HG02763 (cell line): ENCODE measurements at regions not wholly inside any gene's neighbourhood (a gene's known extent, or its start where the extent isn't known, plus 50 kb on each side); places are given as distances from the start of the nearest gene placed in this dataset.
"Not testable (repeated sequence)": the region's sequence is repeated elsewhere in the genome, so short reads cannot be mapped to it uniquely, and the experiment has no call there.

Source experiments
- ATAC-seq: cut with Tn5 transposase; IDR thresholded peaks from one replicate; pipeline ENCODE4 v1.9.1; 2021; ENCODE audit warnings: mild to moderate bottlenecking, moderate library complexity; ENCODE audit not compliant: unreplicated experiment

GRCh38 chr6:34646714-34647113 lies 49.9 kb downstream of the ILRUN start:
- no peak for ATAC-seq

DNA sequence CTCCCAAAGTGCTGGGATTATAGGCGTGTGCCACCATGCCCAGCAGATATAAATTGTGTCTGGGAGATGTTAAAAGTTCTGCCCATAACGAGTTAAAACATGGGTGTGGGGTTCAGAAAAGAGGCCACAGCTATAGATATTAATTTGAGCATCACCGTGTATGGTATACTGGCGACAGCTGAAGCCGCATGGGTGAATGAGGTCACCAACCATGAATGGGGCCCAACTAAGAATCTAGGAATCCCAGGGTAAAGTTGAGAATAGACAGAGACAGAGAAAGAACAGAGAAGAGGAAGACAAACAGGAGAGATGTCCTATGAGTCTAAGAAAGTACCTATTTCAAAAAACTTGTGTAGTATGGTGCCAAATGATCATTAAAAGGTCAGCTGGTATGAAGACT lies 50.9 kb downstream of the ILRUN start:
- no peak for ATAC-seq

DNA sequence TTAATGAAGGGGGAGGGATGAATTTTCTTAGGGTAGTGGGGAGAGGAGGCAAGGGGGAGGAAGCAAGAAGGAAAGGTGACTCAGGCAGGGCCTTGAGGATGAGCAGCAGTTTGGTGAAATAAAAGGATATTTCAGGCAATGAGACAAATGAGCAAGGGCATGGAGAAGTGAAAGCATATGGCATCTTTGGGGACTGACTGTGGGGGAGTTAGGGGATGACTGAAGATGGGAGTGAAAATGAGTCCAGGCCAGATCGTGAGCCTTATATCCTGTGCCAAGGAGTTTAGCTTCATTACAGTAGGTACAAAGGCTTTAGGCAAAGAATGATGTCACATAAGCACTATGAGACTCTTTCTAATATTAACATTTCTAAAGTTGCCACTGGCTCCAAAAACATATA lies 51.9 kb downstream of the ILRUN start:
- no peak for ATAC-seq

DNA sequence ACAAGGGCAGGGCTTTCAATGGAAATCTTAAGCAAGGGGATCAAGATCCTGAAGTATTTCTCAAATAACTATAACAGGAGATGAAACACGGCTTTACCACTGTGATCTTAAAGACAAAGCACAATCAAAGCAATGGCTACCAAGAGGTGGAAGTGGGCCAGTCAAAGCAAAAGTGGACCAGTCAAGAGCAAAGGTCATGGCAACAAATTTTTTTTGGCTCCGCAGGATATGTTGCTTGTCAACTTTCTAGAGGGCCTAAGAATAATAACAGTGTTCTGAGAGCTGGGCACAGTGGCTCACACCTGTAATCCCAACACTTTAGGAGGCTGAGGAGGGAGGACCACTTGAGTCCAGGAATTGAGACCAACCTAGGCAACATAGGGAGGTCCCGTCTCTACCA lies 54.1 kb downstream of the ILRUN start:
- ATAC-seq, result no peak

DNA sequence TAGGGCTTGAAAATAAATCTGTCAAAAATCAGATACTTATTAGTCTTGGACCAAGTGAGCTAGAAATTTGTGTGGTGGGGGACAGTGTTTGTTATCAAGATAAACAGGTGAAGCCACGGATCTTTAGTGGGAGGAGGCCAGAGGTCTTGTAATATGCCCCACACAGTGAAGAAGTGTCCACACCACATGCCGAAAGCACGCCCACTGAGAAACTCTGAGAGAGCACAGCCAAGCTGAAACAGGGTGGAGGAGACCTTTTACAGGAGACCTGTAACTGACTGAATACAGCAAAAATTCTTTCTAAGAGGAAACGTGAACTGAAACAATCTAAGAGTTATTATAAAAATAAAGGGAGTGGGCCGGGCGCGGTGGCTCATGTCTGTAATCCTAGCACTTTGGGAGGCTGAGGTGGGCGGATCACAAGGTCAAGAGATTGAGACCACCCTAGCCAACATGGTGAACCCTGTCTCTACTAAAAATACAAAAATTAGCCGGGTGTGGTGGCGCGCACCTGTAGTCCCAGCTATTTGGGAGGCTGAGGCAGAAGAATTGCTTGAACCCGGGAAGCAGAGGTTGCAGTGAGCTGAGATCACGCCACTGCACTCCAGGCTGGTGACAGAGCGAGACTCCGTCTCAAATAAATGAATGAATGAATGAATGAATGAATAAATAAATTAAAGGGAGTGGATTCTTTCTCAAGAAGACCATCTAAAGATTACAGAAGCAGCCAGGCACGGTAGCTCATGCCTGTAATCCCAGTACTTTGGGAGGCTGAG lies 56.3 kb downstream of the ILRUN start:
- not testable (repeated sequence) for ATAC-seq

- ATAC-seq, result peak; percentile 60
These were observed 57.5 kb downstream of the ILRUN start for GRCh38 chr6:34638834-34639736.

DNA sequence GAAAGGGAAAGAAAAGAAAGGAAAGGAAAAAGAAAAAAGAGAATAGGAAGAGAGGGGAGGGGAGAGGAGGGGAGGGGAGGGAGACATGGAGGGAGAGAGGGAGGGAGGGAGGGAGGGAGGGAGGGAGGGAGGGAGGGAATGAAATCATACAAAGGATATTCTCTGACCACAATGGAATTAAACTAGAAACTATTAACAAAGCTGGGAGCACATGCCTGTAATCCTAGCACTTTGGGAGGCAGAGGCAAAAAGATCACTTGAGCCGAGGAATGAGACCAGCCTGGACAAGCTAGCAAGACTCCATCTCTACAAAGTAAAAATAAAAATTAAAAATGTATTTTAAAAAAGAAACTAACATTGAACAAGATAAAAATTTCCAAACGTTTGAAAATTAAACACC lies 62.8 kb downstream of the ILRUN start:
- ATAC-seq, result no peak

GRCh38 chr6:34633256-34633655 lies 63.3 kb downstream of the ILRUN start:
- ATAC-seq, result no peak

DNA sequence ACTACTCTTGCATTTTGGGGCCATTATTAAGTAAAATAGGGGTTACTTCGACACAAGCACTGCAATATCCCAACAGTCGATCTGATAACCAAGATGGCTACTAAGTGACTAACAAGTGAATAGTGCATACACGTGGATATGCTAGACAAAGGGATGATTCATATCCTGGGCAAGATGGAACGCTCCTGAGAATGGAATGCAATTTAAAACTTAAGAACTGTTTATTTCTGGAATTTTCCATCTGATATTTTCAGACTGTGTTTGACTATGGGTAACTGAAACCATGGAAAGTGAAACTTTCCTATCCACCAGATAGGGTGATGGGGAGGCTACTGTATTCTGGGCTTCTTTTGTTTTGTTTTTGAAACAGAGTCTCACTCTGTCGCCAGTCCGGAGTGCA lies 66.5 kb downstream of the ILRUN start:
- no peak for ATAC-seq

DNA sequence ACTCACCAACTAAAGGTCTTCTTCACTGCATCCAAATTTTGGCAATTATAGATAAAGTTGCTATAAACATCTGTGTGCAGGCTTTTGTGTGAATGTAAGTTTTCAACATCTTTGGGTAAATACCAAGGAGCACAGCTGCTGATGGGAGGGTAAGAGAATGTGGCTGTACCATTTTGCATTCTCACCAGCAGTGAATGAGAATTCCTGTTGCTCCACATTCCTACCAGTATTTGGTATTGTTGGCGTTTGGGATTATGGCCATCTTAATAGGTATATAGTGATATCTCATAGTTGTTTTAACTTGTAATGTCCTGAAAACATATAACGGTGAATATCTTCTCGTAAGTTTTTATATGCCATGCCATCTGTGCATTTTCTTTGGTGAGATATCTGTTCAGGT lies 69.3 kb downstream of the ILRUN start:
- no peak for ATAC-seq

DNA sequence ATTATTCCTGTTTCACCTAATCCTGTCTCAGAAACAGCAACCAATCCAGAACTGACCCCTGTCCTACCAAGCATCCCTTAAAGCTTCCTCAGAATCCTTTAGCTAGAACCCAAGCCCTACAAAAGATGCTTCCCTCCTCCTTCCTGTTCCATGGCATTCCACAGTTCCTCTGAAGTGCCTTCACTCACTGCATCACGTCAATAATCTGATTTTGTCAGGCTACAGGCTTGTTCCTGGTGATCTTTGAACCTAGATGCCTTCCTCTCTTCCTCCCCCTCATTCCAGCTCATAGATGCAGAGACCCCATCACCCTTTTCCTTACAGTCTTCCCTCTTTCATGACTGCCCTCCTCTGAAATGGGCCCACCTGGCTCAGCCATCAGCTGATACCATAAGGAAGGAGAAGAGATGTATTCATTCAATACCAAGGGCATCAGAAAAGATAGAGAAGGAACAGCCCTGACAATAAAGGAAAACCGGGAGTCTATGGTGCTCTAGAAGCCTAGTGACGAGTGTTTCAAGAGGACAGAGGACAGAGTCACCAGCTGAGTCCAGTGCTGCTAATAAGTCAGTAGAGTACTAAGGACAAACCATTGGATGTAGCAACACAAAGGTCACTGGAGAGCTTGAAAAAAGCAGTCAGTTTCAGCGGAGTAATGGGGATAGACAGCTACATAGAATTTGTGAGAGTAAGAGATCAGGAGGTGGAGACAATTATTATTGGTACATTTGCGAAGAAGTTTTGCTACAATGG lies 62.5 kb upstream of the SPDEF start:
- ATAC-seq, result no peak

DNA sequence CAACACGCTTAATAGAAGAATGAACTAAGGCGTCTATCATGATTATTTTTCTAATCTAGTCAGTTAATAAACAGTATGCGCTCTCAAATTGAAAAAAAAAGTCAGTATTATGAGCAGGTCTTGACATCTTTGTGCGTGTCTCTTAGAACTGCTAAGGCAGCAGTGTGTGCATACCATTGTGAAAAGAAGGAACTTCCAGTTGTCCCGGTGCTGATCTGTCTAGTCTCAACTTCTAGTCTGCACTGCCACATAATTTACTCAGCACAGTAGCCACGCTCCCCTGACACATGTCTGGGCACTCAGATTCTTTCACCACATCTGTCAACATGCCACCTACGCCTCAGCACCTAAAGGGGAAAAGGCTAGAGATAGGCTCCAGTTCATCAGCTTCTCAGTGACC lies 61.1 kb upstream of the SPDEF start:
- no peak for ATAC-seq

DNA sequence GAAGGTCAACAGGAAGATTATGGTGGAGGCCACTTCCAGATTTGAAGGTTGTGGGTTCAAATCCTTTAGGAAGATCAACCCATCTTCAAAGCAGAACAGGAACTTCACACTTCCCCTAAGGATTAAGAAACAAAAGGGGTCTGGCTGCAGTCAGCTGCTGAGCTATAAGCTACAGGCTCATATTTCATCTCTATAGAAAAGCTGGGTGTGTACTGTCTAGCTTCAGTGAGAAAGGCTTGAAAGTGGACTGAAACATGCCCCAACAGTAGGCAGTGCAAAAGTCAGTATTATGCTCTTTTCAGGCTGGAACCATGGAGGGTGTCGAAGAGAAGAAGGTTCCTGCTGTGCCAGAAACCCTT lies 60.1 kb upstream of the SPDEF start:
- no peak for ATAC-seq

DNA sequence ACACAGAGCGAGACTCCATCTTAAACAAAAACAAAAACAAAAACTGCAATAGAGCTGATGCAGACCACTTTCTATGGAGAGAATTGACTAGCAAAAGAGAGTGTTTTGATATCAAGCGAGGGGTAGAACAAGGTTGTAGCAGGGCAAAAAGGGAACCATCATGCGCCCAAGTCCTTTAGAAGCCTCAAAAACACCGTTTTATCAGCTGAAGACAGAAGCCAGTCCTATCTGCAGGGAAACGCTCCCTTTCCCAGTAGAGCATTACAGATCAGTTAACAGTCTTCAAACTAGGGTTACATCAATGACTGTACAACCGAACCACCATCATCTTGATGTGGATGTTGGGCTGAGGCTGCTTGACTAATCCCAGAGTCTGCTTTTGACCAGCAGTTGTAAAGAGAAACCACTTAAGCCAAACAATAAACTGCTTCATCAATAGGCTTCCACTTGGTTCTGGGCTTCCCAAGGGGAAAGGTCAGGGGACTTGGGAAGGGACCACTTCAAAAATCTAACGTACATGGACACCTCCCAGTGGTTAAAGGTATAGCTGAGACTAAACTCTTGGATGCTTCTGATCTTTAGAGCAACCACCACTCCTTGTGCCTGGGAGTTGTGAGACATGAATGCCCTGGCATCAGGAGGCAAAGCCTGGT lies 59.6 kb upstream of the SPDEF start:
- ATAC-seq, result no peak

- no peak for ATAC-seq
These were observed 54.8 kb upstream of the SPDEF start for GRCh38 chr6:34610819-34611477.

DNA sequence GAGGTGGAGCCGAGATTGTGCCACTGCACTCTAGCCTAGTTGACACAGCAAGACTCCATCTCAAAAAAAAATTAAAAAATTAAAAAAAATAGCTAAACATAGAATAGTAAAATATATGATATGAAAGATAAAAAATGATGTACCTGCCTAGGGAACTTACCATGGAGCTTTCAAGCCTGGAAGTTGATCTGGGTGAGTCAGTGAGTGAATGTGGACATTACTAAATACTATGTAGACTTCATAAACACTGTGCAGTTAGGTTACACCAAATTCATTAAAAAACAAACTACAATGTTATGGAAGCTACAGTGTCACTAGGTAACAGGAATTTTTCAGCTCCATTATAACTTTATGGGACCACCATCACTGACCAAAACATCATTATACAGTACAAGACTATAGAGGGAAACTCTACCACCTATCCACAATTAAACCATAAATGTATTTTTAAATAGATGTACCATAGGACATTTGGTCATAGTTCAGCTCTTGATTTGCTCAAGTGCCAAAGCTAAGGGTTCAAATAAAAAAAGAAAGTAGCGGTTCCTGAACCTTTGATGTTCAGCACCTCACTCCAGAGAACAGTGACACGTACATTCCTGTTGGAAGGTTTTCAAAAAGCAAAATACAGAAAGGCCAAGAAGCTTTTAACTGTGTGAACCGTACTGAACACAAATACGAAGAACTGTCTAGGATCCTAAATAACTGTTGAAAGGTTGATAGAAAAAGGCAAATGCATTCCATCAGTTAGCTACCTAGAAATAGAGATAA lies 52.4 kb upstream of the SPDEF start:
- no peak for ATAC-seq

- no peak for ATAC-seq
These were observed 50.5 kb upstream of the SPDEF start for GRCh38 chr6:34606477-34607265.
